ENCODE measurements at regions not wholly inside any gene's neighbourhood (a gene's known extent, or its start where the extent isn't known, plus 50 kb on each side); places are given as distances from the start of the nearest gene placed in this dataset.

DNA sequence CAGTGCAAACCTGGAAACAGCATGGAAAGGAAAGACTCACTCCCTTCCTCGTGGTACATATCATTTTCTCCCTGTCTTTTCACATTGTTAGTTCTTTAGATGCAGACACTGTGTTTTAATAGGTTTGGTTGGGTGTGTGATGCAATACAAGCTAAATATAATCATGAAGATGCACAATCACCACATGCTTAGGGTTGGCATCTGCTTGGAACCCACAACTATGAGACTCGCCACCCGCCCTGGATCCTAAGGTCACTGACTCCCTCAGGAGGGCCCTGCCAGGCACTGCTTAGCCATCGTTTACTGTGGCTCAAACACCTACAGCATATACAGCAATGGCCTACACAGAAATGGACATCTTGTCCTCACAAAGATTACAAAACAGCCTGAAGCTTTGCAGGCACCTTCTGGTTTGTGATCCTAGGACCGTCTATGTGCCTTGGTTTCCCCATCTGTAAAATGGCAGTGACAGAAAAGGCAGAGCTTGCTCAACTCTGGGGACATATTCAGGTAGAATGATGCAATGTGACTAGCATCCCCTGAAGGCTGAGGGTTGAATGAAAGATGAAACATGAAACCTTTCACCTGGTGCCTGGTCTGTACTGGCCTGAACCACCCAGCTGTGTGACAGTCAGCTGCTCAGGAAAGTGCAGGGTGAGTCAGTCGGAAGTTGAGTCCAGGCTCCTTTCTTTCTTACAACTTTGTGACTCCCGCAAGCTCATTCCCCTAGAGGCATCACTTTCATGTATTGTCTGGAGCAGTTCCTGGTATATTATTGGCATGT lies 123.6 kb upstream of the PFN2 start:
- Mint-ChIP-seq H3K27ac (no peak overlapping the region), H3K36me3 (ENCODE audit: insufficient read depth in 1 of 3, low read depth in 3 of 3) (no peaks in the 10 kb centered on the region), H3K4me3 (no peak overlapping the region), H3K4me1 (peaks cover 35 to 47% of the 10 kb centered on the region in 2 experiments), H3K9me3 (no peaks in the 10 kb centered on the region; a peak in 1 of 5 replicates), H3K27me3 (ENCODE audit: low read depth) (0 out of 2 replicates have a peak, but pooled peaks cover 2% of the 10 kb centered on the region)
- Histone ChIP-seq H4K8ac (replicated peaks; ENCODE audit: insufficient read length, low read depth, low read length) (no peak overlapping the region), H2BK20ac (ENCODE audit: low read depth, low read length, poor library complexity, severe bottlenecking) (no peak overlapping the region), H3K23me2 (ENCODE audit: insufficient read length, low read depth, low read length, poor library complexity, severe bottlenecking) (no peaks in the 10 kb centered on the region), H3K4me1 (ENCODE audit: insufficient read depth, low read length) (peaks cover 9% of the 10 kb centered on the region; the same call in 1 of the 2 replicates), H3K4ac (ENCODE audit: low read depth, low read length) (no peak overlapping the region), H3K56ac (ENCODE audit: insufficient read length, low read depth, low read length) (no peak overlapping the region), H2AK5ac (ENCODE audit: insufficient read length, low read length) (no peak overlapping the region), H2BK120ac (ENCODE audit: low read depth, low read length, poor library complexity, severe bottlenecking) (no peak overlapping the region), H3K14ac (ENCODE audit: insufficient read depth, low read length) (no peak overlapping the region), H3K18ac (ENCODE audit: insufficient read length, low read depth, low read length) (no peak overlapping the region), H3K79me1 (ENCODE audit: insufficient read depth, low read depth, low read length, poor library complexity, severe bottlenecking) (no peaks in the 10 kb centered on the region), H3K27ac (ENCODE audit: insufficient read length, low read depth, low read length) (no peak overlapping the region), H2BK15ac (ENCODE audit: low read depth, low read length) (no peak overlapping the region), H3K9ac (ENCODE audit: extremely low read depth, insufficient read length, low read length) (no peak overlapping the region), H4K91ac (ENCODE audit: insufficient read length, low read depth, low read length) (no peak overlapping the region), H3K79me2 (ENCODE audit: insufficient read depth, low read length) (no peaks in the 10 kb centered on the region), H3K23ac (ENCODE audit: insufficient read length, low read depth, low read length) (no peak overlapping the region), H3K9me3 (ENCODE audit: control insufficient read depth, low read depth, low read length) (no peaks in the 10 kb centered on the region), H2BK5ac (ENCODE audit: insufficient read length, low read length) (no peak overlapping the region), H2BK12ac (ENCODE audit: insufficient read length, low read depth, low read length) (no peak overlapping the region), H4K5ac (ENCODE audit: insufficient read length, low read depth, low read length) (no peak overlapping the region), H4K20me1 (ENCODE audit: control insufficient read depth, insufficient read depth, insufficient read length) (no peaks in the 10 kb centered on the region), H3K27me3 (ENCODE audit: insufficient read depth, low read length) (no peaks in the 10 kb centered on the region), H3T11ph (ENCODE audit: low read length) (no peak overlapping the region), H3K4me2 (ENCODE audit: insufficient read depth, insufficient read length, low read length) (no peak overlapping the region), H2AFZ (ENCODE audit: low read length) (no peak overlapping the region)
- WGBS (ENCODE audit: extremely low coverage, insufficient read length, low lambda C conversion rate), result no CpG with 5 or more reads among the region's 7 CpGs
- TF ChIP-seq, protein P1, sequence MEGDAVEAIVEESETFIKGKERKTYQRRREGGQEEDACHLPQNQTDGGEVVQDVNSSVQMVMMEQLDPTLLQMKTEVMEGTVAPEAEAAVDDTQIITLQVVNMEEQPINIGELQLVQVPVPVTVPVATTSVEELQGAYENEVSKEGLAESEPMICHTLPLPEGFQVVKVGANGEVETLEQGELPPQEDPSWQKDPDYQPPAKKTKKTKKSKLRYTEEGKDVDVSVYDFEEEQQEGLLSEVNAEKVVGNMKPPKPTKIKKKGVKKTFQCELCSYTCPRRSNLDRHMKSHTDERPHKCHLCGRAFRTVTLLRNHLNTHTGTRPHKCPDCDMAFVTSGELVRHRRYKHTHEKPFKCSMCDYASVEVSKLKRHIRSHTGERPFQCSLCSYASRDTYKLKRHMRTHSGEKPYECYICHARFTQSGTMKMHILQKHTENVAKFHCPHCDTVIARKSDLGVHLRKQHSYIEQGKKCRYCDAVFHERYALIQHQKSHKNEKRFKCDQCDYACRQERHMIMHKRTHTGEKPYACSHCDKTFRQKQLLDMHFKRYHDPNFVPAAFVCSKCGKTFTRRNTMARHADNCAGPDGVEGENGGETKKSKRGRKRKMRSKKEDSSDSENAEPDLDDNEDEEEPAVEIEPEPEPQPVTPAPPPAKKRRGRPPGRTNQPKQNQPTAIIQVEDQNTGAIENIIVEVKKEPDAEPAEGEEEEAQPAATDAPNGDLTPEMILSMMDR (conservative IDR thresholded peaks at IDR 0.05), result no peak
- no peak for DNase-seq
